IMR-90 (cell line): ENCODE measurements at regions not wholly inside any gene's neighbourhood (a gene's known extent, or its start where the extent isn't known, plus 50 kb on each side); places are given as distances from the start of the nearest gene placed in this dataset.

Experiments
- CEBPB ChIP-seq: IDR thresholded peaks from 2 replicates; pipeline ENCODE4 v1.6.1; 2012; ENCODE audit warnings: low read depth, low read length, improper control_type of control experiment
- CHD1 ChIP-seq: IDR thresholded peaks from 2 replicates; pipeline ENCODE4 v1.6.1; 2012; ENCODE audit warnings: low read depth, low read length, improper control_type of control experiment
- FOS ChIP-seq: fragments of 150-350 bp; IDR thresholded peaks from 2 replicates; pipeline ENCODE4 v1.6.1; 2016; ENCODE audit warnings: low read depth, low read length
- MXI1 ChIP-seq: IDR thresholded peaks from 2 replicates; pipeline ENCODE4 v1.6.1; 2012; ENCODE audit warnings: low read depth, mild to moderate bottlenecking, low read length, moderate library complexity, borderline replicate concordance
- NFE2L2 ChIP-seq: fragments of 150-350 bp; IDR thresholded peaks from 2 replicates; pipeline ENCODE4 v1.6.1; 2016; ENCODE audit warnings: low read depth, mild to moderate bottlenecking, low read length
- POLR2A ChIP-seq: IDR thresholded peaks from 2 replicates; pipeline ENCODE4 v1.6.1; 2012; ENCODE audit warnings: mild to moderate bottlenecking, low read depth, low read length
- RAD21 ChIP-seq: IDR thresholded peaks from 2 replicates; pipeline ENCODE4 v1.6.1; 2012; ENCODE audit warnings: low read length, improper control_type of control experiment
- RCOR1 ChIP-seq: IDR thresholded peaks from 2 replicates; pipeline ENCODE4 v1.6.1; 2012; ENCODE audit warnings: mild to moderate bottlenecking, low read length, improper control_type of control experiment; ENCODE audit not compliant: insufficient replicate concordance
- SMC3 ChIP-seq: fragments of 150-350 bp; IDR thresholded peaks from 2 replicates; pipeline ENCODE4 v1.6.1; 2016; ENCODE audit warnings: low read depth, mild to moderate bottlenecking, antibody characterized with exemption, low read length, moderate library complexity
- USF2 ChIP-seq: fragments of 150-350 bp; IDR thresholded peaks from 2 replicates; pipeline ENCODE4 v1.6.1; 2017; ENCODE audit warnings: mild to moderate bottlenecking, antibody characterized with exemption, low read length, low read depth
- TF ChIP-seq, protein P1 (sequence below): conservative IDR thresholded peaks from 2 replicates; pipeline ENCODE4 v1.5.1; 2012; ENCODE audit warnings: mild to moderate bottlenecking, low read depth, low read length, improper control_type of control experiment

GRCh38 chr13:39887387-39887786, 231.9 kb downstream of the COG6 start:
- TF ChIP-seq POLR2A = no peak
- TF ChIP-seq, protein P1, sequence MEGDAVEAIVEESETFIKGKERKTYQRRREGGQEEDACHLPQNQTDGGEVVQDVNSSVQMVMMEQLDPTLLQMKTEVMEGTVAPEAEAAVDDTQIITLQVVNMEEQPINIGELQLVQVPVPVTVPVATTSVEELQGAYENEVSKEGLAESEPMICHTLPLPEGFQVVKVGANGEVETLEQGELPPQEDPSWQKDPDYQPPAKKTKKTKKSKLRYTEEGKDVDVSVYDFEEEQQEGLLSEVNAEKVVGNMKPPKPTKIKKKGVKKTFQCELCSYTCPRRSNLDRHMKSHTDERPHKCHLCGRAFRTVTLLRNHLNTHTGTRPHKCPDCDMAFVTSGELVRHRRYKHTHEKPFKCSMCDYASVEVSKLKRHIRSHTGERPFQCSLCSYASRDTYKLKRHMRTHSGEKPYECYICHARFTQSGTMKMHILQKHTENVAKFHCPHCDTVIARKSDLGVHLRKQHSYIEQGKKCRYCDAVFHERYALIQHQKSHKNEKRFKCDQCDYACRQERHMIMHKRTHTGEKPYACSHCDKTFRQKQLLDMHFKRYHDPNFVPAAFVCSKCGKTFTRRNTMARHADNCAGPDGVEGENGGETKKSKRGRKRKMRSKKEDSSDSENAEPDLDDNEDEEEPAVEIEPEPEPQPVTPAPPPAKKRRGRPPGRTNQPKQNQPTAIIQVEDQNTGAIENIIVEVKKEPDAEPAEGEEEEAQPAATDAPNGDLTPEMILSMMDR = no peak
- TF ChIP-seq USF2 = no peak
- no peak for TF ChIP-seq NFE2L2
- no peak for TF ChIP-seq CEBPB
- no peak for TF ChIP-seq FOS
- no peak for TF ChIP-seq RCOR1
- no peak for TF ChIP-seq MXI1
- TF ChIP-seq RAD21 = no peak
- TF ChIP-seq SMC3 = no peak
- TF ChIP-seq CHD1 = no peak
